Activated naive CD8-positive, alpha-beta T cell treated with anti-CD3 and anti-CD28 coated beads, Interleukin-2, amount 10 ng/mL, durations not matched to agents 7 days and 5 days (primary cell): ENCODE measurements at regions not wholly inside any gene's neighbourhood (a gene's known extent, or its start where the extent isn't known, plus 50 kb on each side); places are given as distances from the start of the nearest gene placed in this dataset.

ENCODE experiments used
- ATAC-seq: fragments of 150-1000 bp; cut with Tn5 transposase; one replicate; pipeline ENCODE4 v1.10.0; 2021; ENCODE audit warnings: low read depth, moderate library complexity
- POLR2A ChIA-PET: fragments of 350-600 bp; sonication (Branson Sonifier 250); formaldehyde crosslinking; loops from one replicate; lab custom pipeline; 2021; ENCODE audit warnings: antibody characterized with exemption; lab: Charles Lee
- DNase-seq: peaks from one replicate; pipeline ENCODE4 v3.0.0; 2021
- H3K27ac Mint-ChIP-seq: one replicate; pipeline ENCODE4 v1.8.0; 2022; ENCODE audit warnings: mild to moderate bottlenecking, mixed read lengths
- H3K27me3 Mint-ChIP-seq: one replicate; pipeline ENCODE4 v1.8.0; 2022; ENCODE audit warnings: mild to moderate bottlenecking, moderate library complexity, mixed read lengths
- H3K36me3 Mint-ChIP-seq: one replicate; pipeline ENCODE4 v1.8.0; 2021; ENCODE audit warnings: mild to moderate bottlenecking, mixed read lengths
- H3K4me1 Mint-ChIP-seq: one replicate; pipeline ENCODE4 v1.8.0; 2021; ENCODE audit warnings: mixed read lengths
- H3K4me3 Mint-ChIP-seq: one replicate; pipeline ENCODE4 v1.8.0; 2022; ENCODE audit warnings: mild to moderate bottlenecking, moderate library complexity, mixed read lengths
- H3K9me3 Mint-ChIP-seq: one replicate; pipeline ENCODE4 v1.8.0; 2021; ENCODE audit warnings: mixed read lengths

DNA sequence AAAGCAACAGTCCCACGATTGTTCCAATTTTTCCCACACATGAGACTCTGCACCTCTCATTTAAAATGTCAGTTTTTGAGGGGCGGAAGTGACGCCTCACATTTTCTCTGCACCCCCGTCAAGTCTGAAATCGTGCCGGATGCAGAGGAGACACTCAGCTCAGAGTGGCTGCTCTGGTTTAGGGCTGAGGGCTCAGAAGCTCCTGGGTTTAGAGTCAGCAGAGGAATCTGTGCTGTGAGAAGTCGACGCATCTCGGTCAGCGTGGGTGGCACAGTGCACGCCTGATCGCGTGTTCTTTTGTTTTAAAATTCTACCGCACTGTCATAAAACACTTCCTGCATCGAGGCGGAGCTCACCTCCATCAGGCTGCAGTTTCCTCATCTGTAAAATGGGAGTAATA lies 116.7 kb upstream of the ADRA2C start:
- H3K27me3 Mint-ChIP-seq: no peaks in the 10 kb centered on the region
- ATAC-seq (no peak), DNase-seq (no peak)
- no peak overlapping the region for H3K27ac Mint-ChIP-seq
- H3K4me3 Mint-ChIP-seq: no peak overlapping the region
- POLR2A ChIA-PET: no interaction called here
- H3K36me3 Mint-ChIP-seq: no peaks in the 10 kb centered on the region
- no peaks in the 10 kb centered on the region for H3K9me3 Mint-ChIP-seq
- H3K4me1 Mint-ChIP-seq: no peaks in the 10 kb centered on the region

GRCh38 chr4:3648731-3649130 lies 116.5 kb upstream of the LRPAP1 start:
- H3K36me3 Mint-ChIP-seq: no peaks in the 10 kb centered on the region
- POLR2A ChIA-PET: no interaction called here
- ATAC-seq (no peak), DNase-seq (no peak)
- no peak overlapping the region for H3K27ac Mint-ChIP-seq
- H3K27me3 Mint-ChIP-seq: no peaks in the 10 kb centered on the region
- H3K9me3 Mint-ChIP-seq: no peaks in the 10 kb centered on the region
- no peak overlapping the region for H3K4me3 Mint-ChIP-seq
- no peaks in the 10 kb centered on the region for H3K4me1 Mint-ChIP-seq

GRCh38 chr4:3648195-3648594 lies 116.0 kb upstream of the LRPAP1 start:
- Mint-ChIP-seq H3K27me3 (no peaks in the 10 kb centered on the region), H3K9me3 (no peaks in the 10 kb centered on the region), H3K27ac (no peak overlapping the region), H3K4me1 (no peaks in the 10 kb centered on the region), H3K4me3 (no peak overlapping the region), H3K36me3 (no peaks in the 10 kb centered on the region)
- DNase-seq: no peak
- POLR2A ChIA-PET: no interaction called here
- ATAC-seq: no peak

DNA sequence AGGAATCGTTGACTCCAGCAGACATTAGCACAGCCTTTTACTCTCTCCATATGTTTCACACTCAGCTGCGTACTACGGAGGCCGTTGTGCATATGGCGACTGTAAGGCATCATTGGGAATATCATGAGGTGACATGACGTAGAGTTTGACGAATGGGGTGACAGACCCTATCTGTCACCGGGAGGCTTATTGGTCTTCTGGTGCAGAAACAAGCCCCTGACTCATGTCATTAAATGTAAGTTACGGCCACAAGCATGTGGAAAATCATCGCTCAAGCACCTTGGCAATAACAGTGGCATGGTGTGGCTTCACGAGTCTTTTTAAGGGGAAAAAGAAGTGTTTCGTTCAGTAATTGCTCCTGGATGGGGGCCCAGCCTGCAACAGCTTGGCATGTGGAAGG lies 115.2 kb upstream of the LRPAP1 start:
- Mint-ChIP-seq H3K9me3 (no peaks in the 10 kb centered on the region), H3K4me3 (no peak overlapping the region), H3K27ac (no peak overlapping the region), H3K36me3 (no peaks in the 10 kb centered on the region), H3K27me3 (no peaks in the 10 kb centered on the region), H3K4me1 (no peaks in the 10 kb centered on the region)
- POLR2A ChIA-PET: no interaction called here
- no peak for ATAC-seq
- no peak for DNase-seq

GRCh38 chr4:3645711-3646679 lies 113.8 kb upstream of the LRPAP1 start:
- Mint-ChIP-seq H3K4me3 (no peak overlapping the region), H3K36me3 (no peaks in the 10 kb centered on the region), H3K27ac (no peak overlapping the region), H3K27me3 (no peaks in the 10 kb centered on the region), H3K4me1 (no peaks in the 10 kb centered on the region), H3K9me3 (no peaks in the 10 kb centered on the region)
- no peak for DNase-seq
- POLR2A ChIA-PET: no interaction called here
- ATAC-seq: no peak

- H3K36me3 Mint-ChIP-seq: no peaks in the 10 kb centered on the region
- ATAC-seq: no peak
- H3K4me1 Mint-ChIP-seq: no peaks in the 10 kb centered on the region
These were observed 112.8 kb upstream of the LRPAP1 start for GRCh38 chr4:3644849-3645627.

DNA sequence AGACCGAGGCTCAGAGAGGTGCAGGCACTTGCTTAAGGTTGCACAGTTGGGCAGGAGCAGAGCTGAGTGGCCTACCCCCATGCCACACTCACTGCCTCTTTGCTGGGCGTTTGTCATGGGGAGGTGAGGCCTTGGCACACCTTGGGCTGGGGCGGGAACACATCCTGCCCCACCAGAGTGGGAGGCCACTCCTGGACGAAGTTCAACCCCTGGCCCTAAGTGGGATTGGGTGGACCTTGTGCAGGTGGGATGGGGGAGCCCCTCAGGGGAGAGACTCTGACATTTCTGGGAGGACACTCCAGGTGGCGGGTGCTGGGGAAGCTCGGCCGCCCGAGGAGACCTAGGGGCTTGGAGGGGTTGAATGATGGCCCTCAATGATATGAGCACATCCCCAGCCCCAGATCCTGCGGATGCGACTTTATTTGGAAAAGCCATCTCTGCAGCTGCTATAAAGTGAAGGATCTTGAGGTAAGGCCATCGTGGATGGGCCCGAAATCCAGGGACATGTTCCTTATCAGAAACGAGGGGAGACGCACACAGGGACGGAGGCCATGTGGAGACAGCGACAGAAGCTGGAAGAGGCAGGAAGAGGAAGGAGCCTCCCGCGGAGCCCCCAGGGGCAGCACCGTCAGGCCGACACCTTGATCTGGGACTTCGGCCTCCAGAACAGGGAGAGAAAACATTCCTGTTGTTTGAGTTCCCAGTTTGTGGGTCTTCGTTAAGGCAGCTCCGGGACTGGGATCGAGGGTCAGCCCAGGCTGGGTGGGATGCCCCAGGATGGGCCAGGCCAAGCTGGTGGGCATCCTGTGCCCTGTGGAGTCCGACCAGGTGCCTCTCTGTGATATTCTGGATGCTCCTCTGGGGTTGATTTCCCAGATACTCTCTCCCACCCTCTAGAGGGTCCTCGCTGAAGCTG lies 111.6 kb upstream of the LRPAP1 start:
- POLR2A ChIA-PET: no interaction called here
- Mint-ChIP-seq H3K4me3 (no peak overlapping the region), H3K9me3 (no peaks in the 10 kb centered on the region), H3K27ac (no peak overlapping the region), H3K36me3 (no peaks in the 10 kb centered on the region), H3K4me1 (no peaks in the 10 kb centered on the region), H3K27me3 (peaks cover 2% of the 10 kb centered on the region)
- DNase-seq: no peak
- ATAC-seq: no peak

More at GRCh38 chr4:3644849-3645627, 112.8 kb upstream of the LRPAP1 start:
- Mint-ChIP-seq H3K4me3 (no peak overlapping the region), H3K9me3 (no peaks in the 10 kb centered on the region), H3K27me3 (peaks cover 2% of the 10 kb centered on the region), H3K27ac (no peak overlapping the region)
- DNase-seq: no peak
- POLR2A ChIA-PET: no interaction called here

DNA sequence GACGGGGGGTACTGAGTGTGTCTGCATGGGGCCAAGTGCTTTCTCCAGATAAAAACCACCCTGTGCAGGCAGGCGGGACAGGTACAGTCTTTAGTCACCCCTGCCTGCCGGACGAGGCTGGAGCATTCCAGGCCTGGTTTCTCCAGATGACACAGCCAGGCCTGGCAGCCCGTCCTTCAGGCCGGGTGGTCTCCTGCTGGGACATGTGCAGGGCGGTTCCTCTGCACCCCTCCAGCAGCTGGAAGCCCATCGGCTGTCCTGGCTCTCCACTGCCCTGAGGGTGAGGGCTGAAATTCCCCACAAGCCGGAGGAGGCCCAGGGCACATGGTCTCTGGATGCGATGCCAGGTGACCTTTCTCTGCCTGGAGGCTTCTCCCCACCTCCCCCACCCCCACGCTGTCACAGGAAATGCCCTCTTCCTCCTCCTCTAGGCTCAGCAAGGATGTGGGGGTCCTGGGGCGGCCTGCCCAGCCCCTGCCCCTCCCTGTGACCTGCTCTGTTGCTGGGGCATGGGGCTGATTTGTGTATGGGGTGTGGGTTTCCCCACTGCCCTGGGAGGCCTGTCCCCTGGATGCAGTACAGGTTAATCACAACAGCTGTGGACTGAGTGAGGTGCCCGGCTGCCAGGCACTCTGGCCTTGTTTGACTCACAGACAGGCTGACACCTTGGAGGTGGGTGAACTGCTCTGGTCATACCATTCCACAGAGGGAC lies 110.7 kb upstream of the LRPAP1 start:
- Mint-ChIP-seq H3K27me3 (peaks cover 2% of the 10 kb centered on the region), H3K4me3 (no peak overlapping the region), H3K36me3 (no peaks in the 10 kb centered on the region), H3K9me3 (no peaks in the 10 kb centered on the region), H3K27ac (no peak overlapping the region), H3K4me1 (no peaks in the 10 kb centered on the region)
- DNase-seq (no peak), ATAC-seq (no peak)
- POLR2A ChIA-PET: no interaction called here

GRCh38 chr4:3642056-3642630 lies 109.9 kb upstream of the LRPAP1 start:
- ATAC-seq (no peak), DNase-seq (no peak)
- Mint-ChIP-seq H3K9me3 (no peaks in the 10 kb centered on the region), H3K4me1 (no peaks in the 10 kb centered on the region), H3K4me3 (no peak overlapping the region), H3K36me3 (no peaks in the 10 kb centered on the region), H3K27ac (no peak overlapping the region), H3K27me3 (peaks cover 2% of the 10 kb centered on the region)
- POLR2A ChIA-PET: no interaction called here

GRCh38 chr4:3641501-3641900 lies 109.3 kb upstream of the LRPAP1 start:
- ATAC-seq (no peak), DNase-seq (no peak)
- Mint-ChIP-seq H3K27ac (no peak overlapping the region), H3K9me3 (no peaks in the 10 kb centered on the region), H3K4me3 (no peak overlapping the region), H3K27me3 (peaks cover 2% of the 10 kb centered on the region), H3K36me3 (no peaks in the 10 kb centered on the region), H3K4me1 (no peaks in the 10 kb centered on the region)
- POLR2A ChIA-PET: no interaction called here

DNA sequence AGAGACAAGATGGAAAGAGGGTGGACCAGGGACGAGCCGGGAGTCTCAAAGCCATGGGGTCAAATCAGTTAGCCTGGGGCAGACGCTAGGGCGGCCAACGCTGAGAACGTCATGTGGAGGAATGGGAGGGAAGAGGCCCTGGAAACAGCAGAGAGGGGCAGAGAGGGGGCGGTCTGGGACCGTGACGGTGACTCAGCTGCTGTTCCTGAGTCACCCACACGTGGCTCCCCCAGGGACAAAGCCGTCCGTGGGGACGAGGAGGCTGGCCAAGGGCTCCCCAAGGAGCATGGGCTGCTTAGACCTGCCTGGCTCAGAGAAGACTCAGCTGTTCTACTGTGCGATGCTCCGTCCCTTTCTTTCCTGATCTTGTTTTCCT lies 108.4 kb upstream of the LRPAP1 start:
- no peak overlapping the region for H3K4me3 Mint-ChIP-seq
- H3K27me3 Mint-ChIP-seq: peaks cover 2% of the 10 kb centered on the region
- no peak for ATAC-seq
- H3K9me3 Mint-ChIP-seq: peaks cover 3% of the 10 kb centered on the region
- H3K4me1 Mint-ChIP-seq: no peaks in the 10 kb centered on the region
- H3K36me3 Mint-ChIP-seq: no peaks in the 10 kb centered on the region
- no peak overlapping the region for H3K27ac Mint-ChIP-seq
- no peak for DNase-seq
- POLR2A ChIA-PET: no interaction called here
